B cell (primary cell): ENCODE measurements at regions not wholly inside any gene's neighbourhood (a gene's known extent, or its start where the extent isn't known, plus 50 kb on each side); places are given as distances from the start of the nearest gene placed in this dataset.

Experiments used
- EZH2 ChIP-seq: IDR thresholded peaks from 2 replicates; pipeline ENCODE4 v1.6.1; 2012; ENCODE audit warnings: borderline replicate concordance, low read depth, mild to moderate bottlenecking, moderate library complexity, low read length; ENCODE audit not compliant: insufficient read depth, poor library complexity, severe bottlenecking
- TF ChIP-seq, protein P1 (sequence below): fragments of 200-600 bp; IDR thresholded peaks from one replicate; pipeline ENCODE4 v1.8.0; 2022; ENCODE audit warnings: antibody characterized with exemption, mild to moderate bottlenecking

DNA sequence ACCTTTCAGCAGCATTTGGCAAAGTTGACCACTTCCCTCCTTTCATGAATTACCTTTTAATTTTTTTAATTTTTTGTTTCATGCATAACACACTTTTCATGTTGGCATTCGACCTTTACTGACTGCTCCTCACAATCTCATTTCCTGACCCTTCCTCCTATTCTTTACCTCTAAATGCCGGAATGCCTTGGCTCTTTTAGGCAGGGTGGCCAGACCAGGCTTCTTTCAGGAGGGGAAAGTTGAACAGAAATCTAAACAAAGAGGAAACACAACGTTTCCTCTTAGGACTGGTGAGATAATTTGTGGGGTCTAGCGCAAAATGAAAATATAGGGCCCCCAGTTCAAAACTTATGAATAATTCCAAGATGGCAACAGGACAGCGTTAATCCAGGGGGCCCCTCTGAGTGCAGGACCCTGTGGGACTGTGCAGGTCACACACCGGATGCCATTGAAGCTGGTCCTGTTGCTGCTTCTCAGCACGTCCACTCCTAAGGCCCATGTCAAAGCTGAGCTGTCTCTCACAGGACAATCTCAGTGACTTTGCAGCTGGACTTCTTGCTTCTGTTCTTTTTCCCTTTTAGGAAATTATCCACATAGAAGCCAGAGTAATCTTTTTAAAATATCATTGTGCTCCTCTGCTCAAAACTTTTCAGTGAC is 313.8 kb downstream of the HDGFL1 start:
- TF ChIP-seq, protein P1, sequence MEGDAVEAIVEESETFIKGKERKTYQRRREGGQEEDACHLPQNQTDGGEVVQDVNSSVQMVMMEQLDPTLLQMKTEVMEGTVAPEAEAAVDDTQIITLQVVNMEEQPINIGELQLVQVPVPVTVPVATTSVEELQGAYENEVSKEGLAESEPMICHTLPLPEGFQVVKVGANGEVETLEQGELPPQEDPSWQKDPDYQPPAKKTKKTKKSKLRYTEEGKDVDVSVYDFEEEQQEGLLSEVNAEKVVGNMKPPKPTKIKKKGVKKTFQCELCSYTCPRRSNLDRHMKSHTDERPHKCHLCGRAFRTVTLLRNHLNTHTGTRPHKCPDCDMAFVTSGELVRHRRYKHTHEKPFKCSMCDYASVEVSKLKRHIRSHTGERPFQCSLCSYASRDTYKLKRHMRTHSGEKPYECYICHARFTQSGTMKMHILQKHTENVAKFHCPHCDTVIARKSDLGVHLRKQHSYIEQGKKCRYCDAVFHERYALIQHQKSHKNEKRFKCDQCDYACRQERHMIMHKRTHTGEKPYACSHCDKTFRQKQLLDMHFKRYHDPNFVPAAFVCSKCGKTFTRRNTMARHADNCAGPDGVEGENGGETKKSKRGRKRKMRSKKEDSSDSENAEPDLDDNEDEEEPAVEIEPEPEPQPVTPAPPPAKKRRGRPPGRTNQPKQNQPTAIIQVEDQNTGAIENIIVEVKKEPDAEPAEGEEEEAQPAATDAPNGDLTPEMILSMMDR: no peak
- no peak for TF ChIP-seq EZH2
